GM21367 (cell line): ENCODE measurements at regions not wholly inside any gene's neighbourhood (a gene's known extent, or its start where the extent isn't known, plus 50 kb on each side); places are given as distances from the start of the nearest gene placed in this dataset.

Experiments
- ATAC-seq: cut with Tn5 transposase; IDR thresholded peaks from one replicate; pipeline ENCODE4 v1.9.1; 2021; ENCODE audit not compliant: unreplicated experiment

DNA sequence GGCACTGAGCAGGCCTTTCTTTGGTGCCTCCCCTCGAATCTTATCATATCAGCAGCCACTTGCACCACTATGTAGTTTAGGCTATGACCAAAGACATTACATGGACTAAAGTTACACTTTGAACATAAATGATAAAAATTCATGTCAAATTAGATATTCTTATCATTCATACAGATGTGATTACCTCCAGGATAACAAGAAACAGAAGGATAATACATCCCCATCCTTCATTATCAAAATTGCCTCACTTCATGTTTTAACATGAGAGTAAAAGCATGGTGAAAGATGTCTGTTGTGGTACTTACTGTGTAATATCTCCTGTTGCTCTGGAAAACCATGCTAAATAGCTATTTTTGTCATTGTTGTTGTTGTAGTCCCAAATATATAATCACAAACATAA, 230.8 kb upstream of the RND3 start:
- no peak for ATAC-seq

GRCh38 chr2:150716186-150716585, 228.7 kb upstream of the RND3 start:
- ATAC-seq, result no peak

DNA sequence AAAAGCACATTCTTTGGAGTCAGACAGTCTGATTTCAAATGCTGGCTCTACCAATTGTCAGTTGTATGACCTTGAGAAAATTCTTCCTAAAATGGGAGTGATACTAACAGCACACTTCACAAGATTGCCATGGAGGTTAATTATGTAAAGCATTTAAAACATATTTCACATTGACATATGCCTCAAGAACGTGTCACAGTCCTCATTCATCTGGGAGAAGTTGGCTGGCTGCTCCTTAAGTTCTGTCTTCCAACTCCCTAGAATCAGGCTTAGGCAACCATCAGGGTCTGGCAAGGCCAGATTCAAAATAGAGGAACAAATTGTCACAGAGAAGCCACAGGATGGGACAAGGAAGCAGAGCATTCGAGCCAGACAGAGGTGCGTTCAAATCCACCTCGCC, 228.0 kb upstream of the RND3 start:
- ATAC-seq, result no peak

GRCh38 chr2:150710916-150711315, 223.4 kb upstream of the RND3 start:
- no peak for ATAC-seq

GRCh38 chr2:150710041-150710440, 222.6 kb upstream of the RND3 start:
- no peak for ATAC-seq

- ATAC-seq, result no peak
Observed at GRCh38 chr2:150706561-150706960, 219.1 kb upstream of the RND3 start.

- no peak for ATAC-seq
Observed at GRCh38 chr2:150705767-150706166, 218.3 kb upstream of the RND3 start.

DNA sequence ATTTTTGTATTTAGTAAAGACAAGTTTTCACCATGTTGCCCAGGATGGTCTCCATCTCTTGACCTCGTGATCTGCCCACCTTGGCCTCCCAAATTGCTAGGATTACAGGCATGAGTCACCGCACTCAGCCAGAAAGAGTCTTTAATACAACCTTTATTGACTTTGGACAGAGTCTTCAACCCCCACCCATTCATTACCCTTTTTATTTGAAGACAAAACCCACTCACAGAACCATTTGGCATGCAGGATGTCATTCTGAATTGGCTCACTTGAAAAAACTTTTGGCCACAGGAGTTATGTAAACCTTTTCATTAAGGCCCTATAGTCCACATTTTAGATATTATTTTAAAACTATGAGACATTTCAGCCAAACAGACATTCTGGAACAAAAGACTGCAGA, 217.9 kb upstream of the RND3 start:
- ATAC-seq, result no peak

DNA sequence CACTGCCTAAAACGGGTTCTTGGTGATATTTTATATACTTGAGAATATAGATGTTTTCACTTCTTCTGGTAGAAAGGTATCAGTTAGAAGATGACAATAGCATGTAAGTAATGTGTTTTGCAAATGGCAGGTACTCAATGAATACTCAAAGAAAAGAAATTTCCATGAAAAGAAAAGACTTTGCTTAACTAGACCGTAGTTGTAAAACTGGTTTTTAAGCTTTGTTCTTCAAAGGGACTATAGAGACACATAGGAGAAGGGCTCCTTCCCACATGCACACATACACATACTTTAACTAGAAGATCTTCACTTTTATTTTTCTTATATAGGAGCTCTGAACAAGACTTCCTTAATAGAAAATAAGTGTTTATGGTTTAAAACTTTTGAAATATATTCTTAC, 215.3 kb upstream of the RND3 start:
- no peak for ATAC-seq

- no peak for ATAC-seq
Observed at GRCh38 chr2:150700666-150701580, 213.5 kb upstream of the RND3 start.

DNA sequence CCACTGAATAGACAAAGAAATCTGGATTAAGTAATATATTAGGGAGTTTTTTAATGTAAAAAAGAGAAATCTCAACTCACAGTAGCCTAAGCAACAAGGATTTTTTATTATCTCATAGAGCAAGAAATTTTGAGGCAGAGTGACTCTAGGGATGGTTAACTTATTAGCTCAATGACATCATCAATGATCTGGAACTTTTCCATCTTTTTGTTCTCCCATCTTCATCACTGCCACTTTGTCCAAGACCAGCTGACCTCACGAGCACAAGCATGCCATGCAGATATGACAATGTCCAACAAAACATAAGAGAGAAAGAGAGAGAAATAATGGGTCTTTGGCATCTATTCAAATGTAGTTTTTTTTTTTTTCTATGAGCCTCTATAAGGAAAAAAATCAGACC, 211.8 kb upstream of the RND3 start:
- ATAC-seq, result no peak

DNA sequence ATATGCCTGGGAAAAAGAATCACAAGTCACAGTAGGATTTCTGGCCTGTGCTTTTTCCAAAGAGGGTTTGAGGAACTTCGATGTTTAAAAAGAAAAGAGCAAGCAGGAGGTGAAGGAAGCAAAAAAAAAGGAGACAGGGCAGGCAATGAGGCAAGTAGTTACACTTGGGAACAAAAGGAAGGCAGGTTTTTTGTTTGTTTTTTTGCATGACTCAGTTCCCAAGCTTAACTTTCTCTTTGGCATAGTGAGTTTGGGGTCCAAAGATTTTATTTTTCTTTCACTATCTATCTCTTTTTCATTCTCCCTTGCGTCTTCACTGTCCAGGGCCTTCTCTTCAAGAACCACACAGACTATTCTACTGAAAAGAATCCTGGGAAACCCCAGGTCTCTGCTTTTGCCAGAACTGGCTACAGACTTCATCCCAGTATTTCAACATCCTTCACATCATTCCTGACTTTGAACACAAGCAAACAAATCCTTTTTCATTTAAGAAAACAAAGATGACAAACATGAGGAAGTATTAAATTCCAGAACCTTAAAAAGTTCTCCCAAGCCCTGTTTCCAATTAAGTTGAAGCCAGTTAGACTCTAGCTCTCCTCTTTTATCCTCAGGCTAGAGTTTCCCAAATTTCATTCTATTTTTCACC, 210.7 kb upstream of the RND3 start:
- ATAC-seq, result no peak

DNA sequence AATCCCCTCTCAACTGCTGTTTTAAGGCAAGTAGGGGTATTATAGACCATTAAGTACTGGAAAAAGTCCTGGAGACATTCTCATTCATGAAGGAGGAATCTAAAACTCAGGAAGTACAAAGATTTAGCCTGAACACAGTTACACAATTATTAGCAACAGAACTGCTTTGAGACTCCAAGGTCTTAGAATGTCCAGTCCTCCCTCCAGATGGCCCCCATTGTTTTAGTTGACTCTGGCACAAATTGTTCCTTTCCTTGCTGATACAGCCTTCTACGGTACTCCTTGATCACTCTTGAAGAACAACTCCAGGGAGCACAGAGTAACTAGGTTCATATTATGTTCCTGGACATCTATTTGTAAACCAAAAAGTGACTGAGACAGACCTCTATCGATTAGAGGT, 210.1 kb upstream of the RND3 start:
- ATAC-seq, result no peak

DNA sequence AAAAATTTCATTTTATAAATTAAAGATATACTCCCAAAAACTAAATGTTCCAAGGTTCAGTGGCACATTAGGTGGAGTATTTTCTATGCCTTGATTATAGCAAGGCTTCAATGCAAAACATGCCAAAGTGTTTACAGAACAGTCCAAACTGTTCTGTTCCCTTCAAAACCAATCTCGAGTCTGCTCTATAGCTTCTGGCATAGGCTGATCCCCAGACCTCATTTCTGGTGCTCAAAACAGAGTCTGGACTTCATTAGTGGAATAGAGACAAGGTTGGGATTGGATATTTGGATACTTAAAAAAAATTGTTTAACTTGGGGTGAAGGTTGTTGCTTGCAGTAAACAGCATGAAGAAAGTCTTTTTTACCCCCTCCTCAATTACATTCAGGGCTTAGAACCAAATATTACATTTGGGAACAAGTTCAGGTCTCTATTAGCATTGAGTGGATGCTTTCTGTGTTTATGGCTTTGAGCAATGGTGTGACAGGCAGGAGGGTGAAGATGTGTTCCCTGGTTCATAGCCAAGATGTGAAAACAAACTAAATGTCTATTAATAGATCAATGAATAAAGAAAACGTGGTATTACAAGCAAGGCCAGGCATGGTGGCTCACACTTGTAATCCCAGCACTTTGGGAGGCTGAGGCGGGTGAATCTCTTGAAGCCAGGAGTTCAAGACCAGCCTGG, 208.1 kb upstream of the RND3 start:
- no peak for ATAC-seq

DNA sequence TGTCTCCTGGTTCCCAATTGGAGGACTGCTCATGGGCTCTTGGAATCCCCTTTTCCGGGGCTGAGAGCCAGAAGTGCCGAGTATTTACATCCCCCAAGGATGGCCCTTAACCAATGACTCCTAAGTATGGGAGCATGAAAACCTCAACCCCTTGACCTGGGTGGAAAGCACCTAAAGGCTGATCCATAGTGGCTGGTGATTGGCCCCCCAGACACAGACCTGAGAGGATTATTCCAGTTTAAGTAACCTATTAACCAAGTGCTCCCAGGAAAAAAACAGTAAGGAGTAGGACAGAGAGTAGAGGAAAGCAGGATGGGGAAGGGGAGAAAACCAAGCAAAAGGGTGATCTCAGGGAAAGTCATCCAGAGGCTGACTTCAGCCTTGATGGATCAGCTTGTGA, 206.1 kb upstream of the RND3 start:
- no peak for ATAC-seq

DNA sequence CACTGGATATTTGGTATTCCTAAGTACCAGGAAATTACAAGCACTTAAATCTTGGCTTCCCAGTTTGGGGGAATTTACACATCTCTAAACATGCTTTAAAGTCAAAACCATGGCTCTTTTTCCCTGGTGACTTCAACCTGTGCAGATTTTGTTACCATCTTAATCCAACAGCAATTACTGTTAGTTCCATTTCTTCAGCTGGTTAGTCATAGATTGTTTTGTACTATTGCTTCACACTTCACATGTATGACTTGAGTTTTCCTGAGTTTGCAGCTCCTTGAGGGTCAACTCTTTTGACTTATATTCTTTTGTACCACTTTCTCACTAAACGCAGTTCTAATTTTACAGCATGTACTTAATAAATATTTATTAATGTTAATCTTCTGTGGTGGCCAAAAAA, 203.4 kb upstream of the RND3 start:
- ATAC-seq, result no peak

GRCh38 chr2:150690261-150690660, 202.8 kb upstream of the RND3 start:
- no peak for ATAC-seq

DNA sequence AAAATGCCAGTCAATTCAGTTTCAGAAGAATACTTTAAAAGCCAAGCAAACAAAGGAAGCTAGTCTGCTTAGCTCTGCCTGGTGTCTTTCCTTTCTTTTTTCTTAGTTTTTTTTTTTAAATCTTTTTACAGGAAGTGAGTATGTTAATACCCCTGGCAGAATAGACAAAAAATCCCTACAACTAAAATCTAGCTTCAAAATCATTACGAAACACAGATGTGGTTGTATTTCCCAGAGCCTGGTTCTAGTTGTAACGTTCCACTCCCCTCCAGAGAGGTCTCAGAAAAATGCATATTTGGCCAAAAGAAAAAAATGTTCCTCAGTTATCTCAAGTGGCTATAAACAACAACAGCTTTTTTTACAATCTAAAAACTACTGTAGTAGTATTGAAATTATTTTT, 202.1 kb upstream of the RND3 start:
- ATAC-seq, result no peak

DNA sequence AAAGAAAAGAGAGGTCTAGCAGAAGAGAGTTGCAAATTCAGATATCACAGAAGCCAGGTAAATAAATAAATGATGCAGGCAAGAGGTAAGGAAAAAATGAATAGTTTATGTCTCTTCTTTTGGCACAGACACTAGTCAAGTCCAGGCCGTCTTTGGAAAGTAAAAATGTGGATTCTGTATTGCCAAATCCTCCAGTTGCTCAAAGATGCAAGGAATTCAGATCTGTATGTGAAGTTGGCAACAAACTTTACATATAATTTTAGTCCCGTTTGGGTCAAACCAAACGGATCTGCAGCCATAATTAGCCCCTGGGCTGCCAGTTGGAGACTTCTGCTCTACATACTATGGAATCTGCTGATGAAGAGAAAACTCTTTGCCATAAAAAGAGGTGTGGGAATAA, 200.5 kb upstream of the RND3 start:
- ATAC-seq, result no peak

DNA sequence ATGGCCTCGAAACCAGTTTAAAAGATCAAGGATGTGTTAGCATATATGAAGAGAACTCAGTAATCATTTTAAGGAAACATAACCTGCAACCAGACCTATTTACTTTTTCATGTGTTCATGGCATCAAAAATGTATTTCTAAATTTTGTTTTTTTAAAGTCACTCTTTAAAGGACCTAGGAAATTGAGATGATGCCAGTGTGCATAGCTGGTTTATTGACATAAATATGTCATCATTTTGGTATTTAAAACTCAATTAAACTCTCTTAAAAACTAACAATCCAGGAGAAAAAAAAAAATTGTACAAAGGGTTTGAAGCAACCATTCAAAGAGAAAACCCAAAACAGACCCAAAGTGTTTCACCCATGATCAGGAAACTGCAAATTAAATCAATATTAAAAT, 198.9 kb upstream of the RND3 start:
- ATAC-seq, result no peak

DNA sequence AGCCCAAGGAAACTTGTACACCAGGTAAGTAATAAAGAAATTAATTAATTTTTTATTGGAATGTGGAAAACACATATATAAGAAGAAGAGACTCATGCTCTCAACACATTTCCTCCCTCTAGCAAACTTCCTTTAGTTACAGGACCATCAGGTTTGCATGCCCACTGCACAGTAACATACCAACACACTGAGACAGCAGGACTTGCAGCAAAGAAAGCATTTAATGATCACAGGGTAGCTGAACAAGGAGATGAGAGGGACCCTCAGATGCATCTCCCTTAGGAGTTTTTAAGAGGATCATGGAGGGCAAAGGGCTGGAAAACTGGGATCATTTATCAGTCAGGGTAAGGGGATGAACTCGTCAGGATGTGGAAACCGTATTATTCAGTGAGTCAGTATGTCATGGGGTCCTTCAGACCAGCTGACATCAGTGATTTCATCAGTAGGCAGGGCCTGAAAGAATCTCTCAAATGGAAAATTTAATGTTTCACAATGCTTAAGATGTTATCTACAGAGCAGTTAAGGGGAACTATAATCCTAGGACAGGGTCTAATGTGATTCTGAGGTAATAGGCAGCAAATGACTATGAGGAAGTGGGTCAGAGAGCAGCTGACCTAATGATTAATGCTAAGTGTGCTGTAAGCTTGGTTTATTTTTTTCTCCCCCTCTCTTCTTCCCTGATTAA, 193.8 kb upstream of the RND3 start:
- no peak for ATAC-seq
